HG03432 (cell line): ENCODE measurements at regions not wholly inside any gene's neighbourhood (a gene's known extent, or its start where the extent isn't known, plus 50 kb on each side); places are given as distances from the start of the nearest gene placed in this dataset.

Source experiments
- ATAC-seq: cut with Tn5 transposase; IDR thresholded peaks from one replicate; pipeline ENCODE4 v1.9.1; 2021; ENCODE audit warnings: mild to moderate bottlenecking, moderate library complexity; ENCODE audit not compliant: unreplicated experiment

GRCh38 chr20:40329321-40329720 is 359.7 kb downstream of the MAFB start:
- no peak for ATAC-seq

- ATAC-seq = no peak
These were observed 362.3 kb downstream of the MAFB start for GRCh38 chr20:40326784-40327183.

- no peak for ATAC-seq
These were observed 363.9 kb downstream of the MAFB start for GRCh38 chr20:40325006-40325568.

- ATAC-seq = no peak
These were observed 365.7 kb downstream of the MAFB start for GRCh38 chr20:40323361-40323794.

- no peak for ATAC-seq
These were observed 366.1 kb downstream of the MAFB start for GRCh38 chr20:40322941-40323340.

DNA sequence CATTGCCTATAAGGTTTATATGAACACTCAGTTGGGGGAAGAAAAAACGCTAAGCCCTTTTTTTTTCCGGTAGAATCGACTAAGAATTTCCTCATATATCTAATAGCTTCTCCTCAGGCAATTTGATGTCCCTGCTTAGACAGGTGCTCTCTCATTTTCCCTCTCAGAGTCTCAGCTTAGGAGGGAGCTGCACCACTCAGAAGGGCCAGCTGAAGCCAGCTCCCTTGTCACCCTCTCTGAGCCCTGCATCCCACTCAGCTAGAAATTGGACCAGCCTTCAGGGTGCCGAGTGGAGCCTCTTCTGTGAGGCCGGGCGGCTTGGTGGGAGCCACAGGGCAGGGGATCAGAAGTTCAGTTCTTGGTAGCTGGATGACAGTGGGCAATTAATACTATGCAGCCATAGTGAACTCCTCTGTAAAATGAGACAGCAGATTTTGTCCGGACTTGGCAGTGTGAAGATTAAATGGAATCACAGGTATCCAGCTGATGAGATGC is 368.5 kb downstream of the MAFB start:
- no peak for ATAC-seq

DNA sequence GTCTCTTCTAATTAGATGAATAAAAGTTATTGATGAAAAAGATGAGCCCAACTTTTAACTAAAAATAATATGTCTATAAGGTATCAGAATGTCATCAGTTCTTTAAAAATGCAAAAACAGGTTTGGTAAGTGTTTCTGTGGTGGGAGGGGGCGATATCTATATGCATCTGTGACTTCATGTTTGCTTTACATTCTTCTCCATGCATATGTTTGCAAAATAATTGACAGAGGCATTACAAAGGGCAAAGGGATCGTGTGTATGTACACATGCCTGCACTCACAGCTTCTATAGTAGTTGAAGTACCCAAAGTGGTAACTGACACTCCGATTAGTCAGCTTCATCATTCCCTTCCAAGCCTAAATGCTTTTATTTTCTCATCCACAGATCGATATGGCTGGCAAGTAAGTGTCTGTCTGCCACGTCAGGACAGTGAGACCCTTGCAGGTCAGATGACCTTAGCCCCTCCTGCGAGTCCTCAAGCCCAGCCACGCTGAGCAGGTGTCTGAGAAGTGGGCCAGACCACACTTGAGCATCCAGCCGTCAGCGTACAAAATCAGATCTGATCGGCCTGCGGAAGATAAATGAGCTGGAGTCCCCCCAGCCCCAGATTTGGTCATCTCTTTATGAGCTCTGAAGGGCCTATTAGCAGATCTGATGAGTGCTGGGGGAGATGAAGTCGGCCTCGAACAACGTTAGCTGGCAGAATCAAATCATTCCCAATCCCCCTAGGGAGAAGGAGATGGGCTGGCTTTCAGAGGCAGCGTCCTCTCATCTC is 369.1 kb downstream of the MAFB start:
- ATAC-seq = no peak

DNA sequence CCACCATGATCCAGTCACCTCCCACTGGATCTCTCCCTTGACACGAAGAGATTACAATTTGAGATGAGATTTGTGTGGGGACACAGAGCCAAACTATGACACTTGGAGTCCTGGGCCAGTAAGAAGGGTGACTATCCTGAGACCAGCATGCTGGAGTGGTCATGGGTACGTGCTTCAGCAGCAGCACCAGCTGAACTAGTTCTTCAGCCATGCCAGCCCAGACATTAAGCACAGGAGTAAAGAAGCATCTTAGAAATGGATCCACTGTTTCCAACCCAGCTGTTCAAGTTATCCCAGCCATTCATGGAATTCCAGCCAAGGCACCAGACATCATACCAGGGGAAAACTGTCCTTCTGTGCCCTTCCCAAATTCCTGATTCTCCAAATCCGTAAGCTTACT is 370.0 kb downstream of the MAFB start:
- ATAC-seq = no peak

- no peak for ATAC-seq
These were observed 371.8 kb downstream of the MAFB start for GRCh38 chr20:40317156-40317790.

- no peak for ATAC-seq
These were observed 374.8 kb downstream of the MAFB start for GRCh38 chr20:40314278-40314677.

- ATAC-seq = no peak
These were observed 375.3 kb downstream of the MAFB start for GRCh38 chr20:40313730-40314129.

DNA sequence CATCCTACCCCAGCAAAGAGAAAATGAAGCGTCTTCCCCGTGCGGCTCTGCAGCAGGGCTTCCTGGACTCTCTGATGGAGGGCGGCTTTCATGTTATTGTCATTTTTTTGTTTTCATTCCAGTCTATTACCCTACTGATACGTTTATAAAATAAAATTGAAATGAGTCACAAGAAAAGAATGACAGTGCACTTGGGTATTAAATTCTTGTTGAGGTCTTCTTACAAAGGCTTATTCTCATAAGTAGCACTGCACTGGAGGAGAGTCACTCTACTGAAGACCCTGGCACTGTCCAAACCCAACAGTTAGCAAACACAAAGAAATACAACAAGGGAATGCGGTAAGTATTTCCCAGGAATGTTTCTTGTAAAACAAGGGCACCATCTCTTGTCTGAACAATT is 379.3 kb downstream of the MAFB start:
- no peak for ATAC-seq

GRCh38 chr20:40307997-40308396 is 381.0 kb downstream of the MAFB start:
- no peak for ATAC-seq

- no peak for ATAC-seq
These were observed 381.8 kb downstream of the MAFB start for GRCh38 chr20:40307268-40307667.

GRCh38 chr20:40305303-40305702 is 383.7 kb downstream of the MAFB start:
- no peak for ATAC-seq

DNA sequence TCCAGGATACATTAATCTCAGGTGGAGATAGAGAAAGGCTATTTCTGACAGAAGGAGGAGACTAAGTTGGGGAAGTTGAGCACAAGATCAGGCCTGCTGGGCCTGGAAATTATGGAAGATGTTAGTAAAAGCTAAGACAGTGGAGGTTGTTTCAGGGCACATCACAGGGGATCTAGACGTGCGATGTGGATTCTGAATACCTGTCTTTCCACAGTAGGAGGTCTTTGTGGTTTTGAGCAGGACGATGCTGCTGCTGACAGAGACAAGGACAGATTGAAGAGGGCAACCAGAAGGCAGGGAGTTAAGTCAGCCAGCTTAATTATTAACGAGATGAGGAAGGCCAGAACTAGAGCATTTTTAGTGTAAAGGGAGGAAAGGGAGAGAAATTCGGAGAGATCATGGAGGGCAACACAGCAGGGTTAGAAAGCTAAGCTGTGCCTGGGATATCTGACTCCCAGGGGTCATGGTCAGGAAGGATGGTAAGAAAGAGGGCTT is 384.9 kb downstream of the MAFB start:
- no peak for ATAC-seq

DNA sequence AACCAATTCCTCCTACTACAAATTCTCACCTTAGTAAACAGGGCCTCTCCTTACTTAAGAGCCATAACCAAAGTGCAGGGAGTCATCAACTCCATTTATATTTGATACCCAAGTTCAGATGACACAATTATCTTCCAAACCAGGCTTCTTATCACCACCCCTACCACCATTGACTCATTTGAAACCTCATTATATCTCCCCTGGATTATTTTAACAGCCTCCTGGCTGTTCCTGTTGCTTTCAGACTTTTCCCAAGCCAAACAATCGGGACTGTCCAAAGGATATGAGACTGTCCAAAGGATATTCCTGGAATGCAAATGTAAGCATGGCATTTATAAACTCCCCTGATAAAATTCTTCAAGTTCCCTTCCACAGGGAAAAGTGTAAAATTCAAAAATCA is 394.3 kb downstream of the MAFB start:
- ATAC-seq = no peak

- no peak for ATAC-seq
These were observed 394.9 kb downstream of the MAFB start for GRCh38 chr20:40294175-40294574.

DNA sequence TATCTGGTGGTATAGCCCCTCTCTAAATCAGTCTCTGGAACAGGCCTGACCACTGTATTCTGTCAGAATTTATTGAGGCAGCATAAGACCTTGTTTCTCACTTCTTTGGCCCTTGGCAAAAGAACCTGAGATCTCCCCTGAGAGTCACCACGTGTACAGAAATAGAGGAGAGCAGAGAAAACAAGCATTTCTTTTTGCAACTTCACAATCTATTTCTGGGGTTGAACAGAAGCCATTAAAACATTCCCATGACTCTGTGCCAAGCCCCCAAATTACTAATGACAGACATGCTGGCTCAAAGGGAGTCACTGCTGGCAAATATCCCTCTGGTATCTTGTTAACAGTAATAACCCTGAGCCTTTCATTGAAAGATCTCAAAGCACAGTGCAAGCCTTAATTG is 395.3 kb downstream of the MAFB start:
- ATAC-seq = no peak

DNA sequence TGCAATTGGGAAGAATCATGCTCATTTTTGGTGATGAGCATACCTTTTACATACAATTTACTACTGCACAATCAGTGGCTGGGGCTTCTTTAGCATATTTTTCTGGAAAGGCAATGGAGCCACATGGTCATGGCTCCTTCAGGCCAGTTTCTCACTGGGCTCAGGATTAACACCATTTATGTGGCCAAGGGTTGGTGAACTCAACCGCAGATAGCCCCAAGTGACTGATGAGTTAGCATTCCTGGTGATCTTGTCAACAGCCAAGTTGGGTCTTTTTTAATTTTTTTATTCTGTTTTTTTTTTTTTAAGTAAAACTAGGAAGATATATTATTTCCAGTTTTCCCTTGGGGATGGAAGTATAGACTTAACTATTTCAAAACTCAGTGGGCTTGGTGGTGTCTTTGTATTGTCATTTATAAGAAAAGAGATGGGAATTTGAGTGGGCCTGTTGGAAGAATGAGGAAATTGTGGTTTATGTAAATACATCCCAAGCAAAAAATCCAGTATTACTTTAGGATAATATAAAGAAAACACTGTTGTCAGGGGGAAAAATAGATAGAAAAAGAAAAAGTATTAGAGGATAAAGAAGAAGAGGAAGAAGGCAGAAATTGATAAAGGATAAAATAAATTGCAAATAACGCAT is 397.4 kb downstream of the MAFB start:
- ATAC-seq = no peak

DNA sequence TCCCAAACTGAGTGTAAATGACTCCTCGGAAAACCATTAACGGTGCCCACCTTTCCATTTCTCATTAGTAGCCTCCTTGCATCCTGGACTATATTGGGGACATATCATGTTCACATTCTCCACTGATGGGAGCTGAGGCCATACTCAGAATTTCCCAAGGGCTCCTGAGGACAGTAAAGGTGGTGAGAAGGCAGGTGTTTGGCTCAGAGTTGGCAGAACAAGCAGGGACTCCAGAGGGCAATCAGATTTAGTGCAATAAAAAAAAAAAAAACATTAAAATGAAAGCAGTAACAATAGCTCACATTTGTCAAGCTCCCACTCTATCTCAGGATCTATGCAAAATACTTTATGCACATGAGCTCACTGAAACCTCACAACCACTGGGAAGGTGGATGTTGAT is 401.4 kb downstream of the MAFB start:
- no peak for ATAC-seq
